T-cell (primary cell): ENCODE measurements at regions not wholly inside any gene's neighbourhood (a gene's known extent, or its start where the extent isn't known, plus 50 kb on each side); places are given as distances from the start of the nearest gene placed in this dataset.

Experiments
- ATAC-seq, 4 experiments: fragments of 200-7000 bp in 3 of 4; fragments of 150-1000 bp in 1 of 4; cut with Tn5 transposase; replicated peaks in 1 of 4; 1 replicate in 3 of 4; 2 replicates in 1 of 4; pipeline ENCODE4 v1.10.0; 2021; ENCODE audit warnings: moderate library complexity in 3 of 4, mild to moderate bottlenecking in 2 of 4, moderate number of reproducible peaks in 1 of 4
- CTCF ChIA-PET, 2 donors: fragments of 300-600 bp; sonication (Branson Sonifier 250); formaldehyde crosslinking; loops; one replicate each; lab custom pipeline; 2022; ENCODE audit warnings: antibody characterized with exemption in 2 of 2; lab: Charles Lee
- POLR2A ChIA-PET, 2 donors: fragments of 300-600 bp; sonication (Branson Sonifier 250); formaldehyde crosslinking; loops; one replicate each; lab custom pipeline; 2022; ENCODE audit warnings: antibody characterized with exemption in 2 of 2; lab: Charles Lee
- DNase-seq, 35 experiments: peaks; one replicate each; pipeline versions ENCODE4 v3.0.0 to v3.0.0-alpha.2; 2013 to 2023
- H3K27ac ChIP-seq: one replicate; pipeline ENCODE4 v1.5.1; 2013; ENCODE audit warnings: low read length
- H3K27me3 ChIP-seq, 2 experiments: replicated peaks in 1 of 2; 1 replicate in 1 of 2; 2 replicates in 1 of 2; pipeline versions ENCODE4 v1.6.1 to v1.7.0; 2013; ENCODE audit warnings: low read length in 1 of 2, mixed read lengths in 1 of 2; ENCODE audit not compliant: control insufficient read depth in 2 of 2, insufficient read depth in 2 of 2; ENCODE audit errors: extremely low read depth in 1 of 2
- H3K36me3 ChIP-seq, 2 donors: 1 replicate in 1 of 2; 2 replicates in 1 of 2; pipeline versions ENCODE4 v1.6.1 to v1.7.0; 2013; ENCODE audit warnings: low read length in 1 of 2; ENCODE audit not compliant: control insufficient read depth in 2 of 2, insufficient read depth in 1 of 2; ENCODE audit errors: extremely low read depth in 1 of 2
- H3K4me1 ChIP-seq, 2 experiments: 1 replicate in 1 of 2; 2 replicates in 1 of 2; pipeline versions ENCODE4 v1.6.1 to v1.7.0; 2013; ENCODE audit warnings: low read length in 2 of 2, mixed read lengths in 1 of 2; ENCODE audit not compliant: insufficient read depth in 2 of 2, control insufficient read depth in 1 of 2; ENCODE audit errors: extremely low read depth in 1 of 2
- H3K4me3 ChIP-seq, 2 donors: 1 replicate in 1 of 2; 2 replicates in 1 of 2; pipeline versions ENCODE4 v1.5.1 to v1.7.0; 2013; ENCODE audit warnings: mild to moderate bottlenecking in 2 of 2, low read length in 1 of 2, moderate library complexity in 1 of 2; ENCODE audit not compliant: control insufficient read depth in 1 of 2; ENCODE audit errors: extremely low read depth in 1 of 2
- H3K9me3 ChIP-seq: 2 replicates; pipeline ENCODE4 v1.7.0; 2013
- H3K27ac Mint-ChIP-seq, 2 donors: one replicate each; pipeline ENCODE4 v1.8.0; 2020 to 2021; ENCODE audit warnings: mild to moderate bottlenecking in 2 of 2, mixed read lengths in 2 of 2
- H3K27me3 Mint-ChIP-seq, 2 donors: one replicate each; pipeline ENCODE4 v1.8.0; 2021 to 2022; ENCODE audit warnings: mixed read lengths in 2 of 2
- H3K36me3 Mint-ChIP-seq: one replicate; pipeline ENCODE4 v1.8.0; 2021; ENCODE audit warnings: mixed read lengths
- H3K4me1 Mint-ChIP-seq, 3 donors: one replicate each; pipeline ENCODE4 v1.8.0; 2020 to 2022; ENCODE audit warnings: mixed read lengths in 3 of 3, mild to moderate bottlenecking in 1 of 3
- H3K4me3 Mint-ChIP-seq, 3 donors: one replicate each; pipeline ENCODE4 v1.8.0; 2020 to 2022; ENCODE audit warnings: mild to moderate bottlenecking in 3 of 3, mixed read lengths in 3 of 3, moderate library complexity in 3 of 3
- H3K9me3 Mint-ChIP-seq, 3 donors: one replicate each; pipeline ENCODE4 v1.8.0; 2020 to 2022; ENCODE audit warnings: mixed read lengths in 3 of 3
- WGBS: methylation state at CpG from one replicate; pipeline ENCODE4 v1.1.5; 2013; ENCODE audit warnings: missing lambda C conversion rate; ENCODE audit not compliant: insufficient coverage; 5-methylcytosine and 5-hydroxymethylcytosine counted together

GRCh38 chr12:125201940-125202339, 136.7 kb downstream of the AACS start:
- Histone ChIP-seq H3K36me3 (no peaks in the 10 kb centered on the region), H3K9me3 (no peaks in the 10 kb centered on the region), H3K27ac (no peak overlapping the region), H3K4me1 (no peaks in the 10 kb centered on the region), H3K4me3 (no peak overlapping the region), H3K27me3 (peaks cover 0 to 12% of the 10 kb centered on the region in 2 experiments)
- ChIA-PET POLR2A (no interaction called here), CTCF (interaction anchor here in 1 of 2 donors (0.6 kb wide), 1 partner anchor 37 kb away, joined by 3 read pairs; no protein-coding TSS in a partner anchor)
- 100% methylated on average over 1 of the region's 2 CpGs for WGBS
- H3K4me1 Mint-ChIP-seq: no peaks in the 10 kb centered on the region
- no peak overlapping the region for H3K27ac Mint-ChIP-seq
- DNase-seq (no peak), ATAC-seq (no peak)
- peaks cover 0 to 4% (median 3%) of the 10 kb centered on the region in 3 donors for H3K9me3 Mint-ChIP-seq
- peaks cover 28 to 31% of the 10 kb centered on the region in 2 donors for H3K27me3 Mint-ChIP-seq
- H3K36me3 Mint-ChIP-seq: no peaks in the 10 kb centered on the region
- no peak overlapping the region for H3K4me3 Mint-ChIP-seq

DNA sequence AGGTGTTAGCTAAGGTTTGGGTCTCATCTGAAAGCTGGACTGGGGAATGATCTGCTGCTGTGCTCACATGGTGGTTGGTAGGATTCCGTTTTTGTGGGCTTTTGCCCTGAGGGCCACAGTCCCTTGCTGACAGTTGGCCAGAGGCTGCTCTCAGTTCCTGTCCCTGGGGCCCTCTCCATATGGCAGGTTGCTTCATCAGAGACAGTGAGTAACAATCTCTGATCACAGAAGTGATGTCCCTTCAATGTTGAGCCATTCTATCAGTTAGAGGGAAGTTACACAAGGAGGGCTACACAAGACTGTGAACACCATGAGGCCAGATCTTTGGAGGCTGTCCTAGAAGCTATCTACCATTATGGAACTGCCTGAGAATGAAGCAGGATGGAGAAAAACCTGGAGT, 137.2 kb downstream of the AACS start:
- ChIA-PET CTCF (interaction anchor here in 1 of 2 donors (0.6 kb wide), 1 partner anchor 37 kb away, joined by 3 read pairs; no protein-coding TSS in a partner anchor), POLR2A (no interaction called here)
- Mint-ChIP-seq H3K4me1 (no peaks in the 10 kb centered on the region), H3K36me3 (no peaks in the 10 kb centered on the region), H3K9me3 (peaks cover 0 to 4% (median 3%) of the 10 kb centered on the region in 3 donors), H3K27ac (no peak overlapping the region), H3K4me3 (no peak overlapping the region), H3K27me3 (peaks cover 26 to 31% of the 10 kb centered on the region in 2 donors)
- ATAC-seq (no peak), DNase-seq (no peak)
- WGBS: no CpG with 5 or more reads among the region's 1 CpG
- Histone ChIP-seq H3K27me3 (peaks cover 0 to 12% of the 10 kb centered on the region in 2 experiments), H3K36me3 (no peaks in the 10 kb centered on the region), H3K27ac (no peak overlapping the region), H3K9me3 (no peaks in the 10 kb centered on the region), H3K4me3 (no peak overlapping the region), H3K4me1 (no peaks in the 10 kb centered on the region)

DNA sequence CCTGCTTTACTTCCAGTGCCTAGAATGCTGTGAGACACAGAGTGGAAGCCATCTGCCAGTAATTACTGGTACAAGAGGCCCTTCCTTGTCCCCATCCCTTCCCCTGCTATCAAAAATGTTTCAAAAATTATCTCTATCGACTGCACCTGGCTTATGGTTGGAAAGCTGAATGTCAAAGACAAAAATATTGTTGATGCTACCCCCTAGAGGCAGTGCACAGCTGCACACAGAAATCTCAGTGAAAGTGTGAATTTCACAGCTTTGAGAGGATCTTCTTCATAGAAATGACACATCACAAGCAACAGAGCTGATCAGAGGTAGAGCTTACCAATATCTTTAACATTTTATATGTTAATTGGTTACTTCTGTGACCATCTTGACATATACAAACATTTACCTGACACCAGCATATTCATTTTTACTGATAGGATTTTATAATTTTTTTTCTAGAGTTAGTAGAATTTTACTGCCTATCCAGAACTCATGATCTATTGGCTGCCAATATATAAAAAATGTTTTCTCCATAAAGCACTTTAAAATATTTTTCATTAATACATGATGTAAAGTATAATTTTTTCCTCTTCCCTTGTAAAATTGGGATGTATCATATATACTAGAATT, 138.0 kb downstream of the AACS start:
- no peak for DNase-seq

DNA sequence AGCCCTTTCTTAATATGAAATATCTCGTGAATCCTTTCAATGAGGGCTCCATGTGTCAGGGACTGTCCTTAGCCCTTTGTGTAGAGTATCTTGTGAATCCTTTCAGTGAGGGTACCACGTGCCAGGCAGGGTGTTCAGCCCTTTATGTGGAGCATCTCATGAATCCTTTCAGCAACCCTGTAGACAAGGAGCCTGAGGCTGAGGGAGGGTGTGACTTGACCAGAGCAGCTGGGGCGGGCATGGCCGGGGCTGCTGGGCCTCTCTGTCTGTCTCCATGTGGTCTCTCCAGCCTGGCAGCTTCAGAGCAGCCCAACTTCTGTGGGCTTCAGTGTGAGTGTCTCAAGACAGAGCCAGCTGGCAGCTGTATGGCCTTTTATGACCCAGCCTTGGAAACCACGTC, 140.2 kb downstream of the AACS start:
- DNase-seq (no peak), ATAC-seq (no peak)
- no peak overlapping the region for H3K27ac ChIP-seq
- Mint-ChIP-seq H3K27ac (no peak overlapping the region), H3K36me3 (no peaks in the 10 kb centered on the region), H3K4me1 (no peaks in the 10 kb centered on the region), H3K9me3 (peaks cover 0 to 2% (median 2%) of the 10 kb centered on the region in 3 donors), H3K4me3 (no peak overlapping the region), H3K27me3 (peaks cover 27 to 40% of the 10 kb centered on the region in 2 donors)
- 61% methylated on average over 5 of the region's 5 CpGs for WGBS
- no peaks in the 10 kb centered on the region for H3K9me3 ChIP-seq
- H3K36me3 ChIP-seq: no peaks in the 10 kb centered on the region
- no peak overlapping the region for H3K4me3 ChIP-seq
- ChIA-PET CTCF (no interaction called here), POLR2A (no interaction called here)
- no peaks in the 10 kb centered on the region for H3K4me1 ChIP-seq
- H3K27me3 ChIP-seq: peaks cover 0 to 30% of the 10 kb centered on the region in 2 experiments

More for the DNA sequence above, 138.0 kb downstream of the AACS start:
- ChIA-PET POLR2A (no interaction called here), CTCF (no interaction called here)
- Mint-ChIP-seq H3K36me3 (no peaks in the 10 kb centered on the region), H3K9me3 (peaks cover 0 to 4% (median 3%) of the 10 kb centered on the region in 3 donors), H3K27ac (no peak overlapping the region), H3K4me1 (no peaks in the 10 kb centered on the region), H3K27me3 (peaks cover 26 to 32% of the 10 kb centered on the region in 2 donors), H3K4me3 (no peak overlapping the region)
- Histone ChIP-seq H3K36me3 (no peaks in the 10 kb centered on the region), H3K27me3 (peaks cover 0 to 12% of the 10 kb centered on the region in 2 experiments), H3K4me1 (no peaks in the 10 kb centered on the region), H3K4me3 (no peak overlapping the region), H3K27ac (no peak overlapping the region), H3K9me3 (no peaks in the 10 kb centered on the region)
- no CpG with 5 or more reads among the region's 1 CpG for WGBS
- ATAC-seq: no peak

- ChIA-PET POLR2A (no interaction called here), CTCF (no interaction called here)
- no peaks in the 10 kb centered on the region for H3K9me3 Mint-ChIP-seq
- no peak overlapping the region for H3K4me3 Mint-ChIP-seq
- no peaks in the 10 kb centered on the region for H3K9me3 ChIP-seq
- H3K36me3 Mint-ChIP-seq: no peaks in the 10 kb centered on the region
- WGBS: 77% methylated on average over 6 of the region's 9 CpGs
- H3K27ac Mint-ChIP-seq: no peak overlapping the region
- no peak for ATAC-seq
- H3K27ac ChIP-seq: no peak overlapping the region
- no peaks in the 10 kb centered on the region for H3K4me1 Mint-ChIP-seq
- peaks cover 0 to 43% of the 10 kb centered on the region in 2 experiments for H3K27me3 ChIP-seq
- no peaks in the 10 kb centered on the region for H3K4me1 ChIP-seq
- DNase-seq: no peak
- H3K36me3 ChIP-seq: no peaks in the 10 kb centered on the region
- peaks cover 23 to 32% of the 10 kb centered on the region in 2 donors for H3K27me3 Mint-ChIP-seq
- H3K4me3 ChIP-seq: no peak overlapping the region
Observed at GRCh38 chr12:125206711-125207110, 141.5 kb downstream of the AACS start.

DNA sequence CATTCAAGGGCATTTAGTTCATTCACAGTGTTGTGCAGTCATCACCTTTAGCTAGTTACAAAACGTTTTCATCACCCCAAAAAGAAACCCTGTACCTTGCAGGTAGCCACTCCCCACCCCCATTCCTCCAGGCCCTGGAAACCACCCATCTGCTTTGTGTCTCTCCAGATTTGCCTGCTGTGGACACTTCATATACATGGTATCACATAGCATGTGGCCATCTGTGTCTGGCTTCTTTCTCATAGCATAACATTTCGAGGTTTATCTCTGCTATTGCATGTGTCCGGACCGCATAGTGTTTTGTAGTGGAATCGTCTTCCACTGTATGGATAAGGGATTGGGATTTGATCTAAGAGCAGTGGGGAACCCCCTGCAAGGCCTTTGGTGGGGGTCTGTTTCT, 143.1 kb downstream of the AACS start:
- Histone ChIP-seq H3K36me3 (no peaks in the 10 kb centered on the region), H3K9me3 (no peaks in the 10 kb centered on the region), H3K27ac (no peak overlapping the region), H3K4me3 (no peak overlapping the region), H3K27me3 (peaks cover 0 to 43% of the 10 kb centered on the region in 2 experiments), H3K4me1 (no peaks in the 10 kb centered on the region)
- ChIA-PET CTCF (no interaction called here), POLR2A (no interaction called here)
- no peaks in the 10 kb centered on the region for H3K36me3 Mint-ChIP-seq
- no peak for ATAC-seq
- H3K27me3 Mint-ChIP-seq: peaks cover 24 to 26% of the 10 kb centered on the region in 2 donors
- H3K4me3 Mint-ChIP-seq: no peak overlapping the region
- 66% methylated on average over 3 of the region's 5 CpGs for WGBS
- no peak overlapping the region for H3K27ac Mint-ChIP-seq
- H3K4me1 Mint-ChIP-seq: no peaks in the 10 kb centered on the region
- no peak for DNase-seq
- H3K9me3 Mint-ChIP-seq: no peaks in the 10 kb centered on the region
